HepG2 (cell line): ENCODE measurements at regions not wholly inside any gene's neighbourhood (a gene's known extent, or its start where the extent isn't known, plus 50 kb on each side); places are given as distances from the start of the nearest gene placed in this dataset.

Experiments used
- BRD4 ChIP-seq: sonication (generic); formaldehyde crosslinking; IDR thresholded peaks from 2 replicates; pipeline ENCODE4 v1.4.0; 2020; ENCODE audit warnings: missing genetic modification reagents
- CBX5 ChIP-seq: sonication (generic); formaldehyde crosslinking; IDR thresholded peaks from 2 replicates; pipeline ENCODE4 v1.4.0; 2020; ENCODE audit warnings: missing genetic modification reagents, borderline replicate concordance
- CTCF ChIP-seq: sonication (generic); formaldehyde crosslinking; IDR thresholded peaks from 2 replicates; pipeline ENCODE4 v1.5.0; 2020; ENCODE audit warnings: mild to moderate bottlenecking, missing genetic modification reagents, moderate library complexity
- POLR2A ChIP-seq, 2 experiments: IDR thresholded peaks; 2 replicates each; pipeline ENCODE4 v1.6.1; 2011; ENCODE audit warnings: low read depth in 2 of 2, low read length in 2 of 2, mild to moderate bottlenecking in 1 of 2, moderate library complexity in 1 of 2; ENCODE audit not compliant: insufficient read depth in 1 of 2
- RBAK ChIP-seq: sonication (generic); formaldehyde crosslinking; IDR thresholded peaks from 2 replicates; pipeline ENCODE4 v1.5.1; 2020; ENCODE audit warnings: mild to moderate bottlenecking, missing genetic modification reagents
- RERE ChIP-seq: IDR thresholded peaks from 2 replicates; pipeline ENCODE4 v1.6.1; 2016; ENCODE audit warnings: low read depth, missing genetic modification reagents, missing compliant biosample characterization
- SIN3B ChIP-seq: fragments of 150-350 bp; IDR thresholded peaks from 2 replicates; pipeline ENCODE4 v1.6.1; 2014; ENCODE audit warnings: low read length
- ZNF24 ChIP-seq: fragments of 450-650 bp; IDR thresholded peaks from 2 replicates; pipeline ENCODE4 v1.6.1; 2017; ENCODE audit warnings: antibody characterized with exemption, mild to moderate bottlenecking
- ZNF775 ChIP-seq: sonication (generic); formaldehyde crosslinking; IDR thresholded peaks from 2 replicates; pipeline ENCODE4 v1.4.0; 2020; ENCODE audit warnings: missing genetic modification reagents, mild to moderate bottlenecking, moderate library complexity, borderline replicate concordance

- TF ChIP-seq POLR2A (IDR thresholded peaks at IDR 0.05; ENCODE audit: insufficient read depth in 1 of 2, low read depth in 2 of 2, low read length in 2 of 2) (no peak), CBX5 (no peak), CTCF (no peak), RERE (no peak), SIN3B (no peak), BRD4 (CRISPR knock-in tag) (no peak), RBAK (CRISPR knock-in tag) (no peak), ZNF775 (CRISPR knock-in tag) (no peak), ZNF24 (no peak)
Measured at GRCh38 chr3:144407335-144407734, 435.7 kb downstream of the DIPK2A start.
